LNCaP clone FGC (cell line): ENCODE measurements at regions not wholly inside any gene's neighbourhood (a gene's known extent, or its start where the extent isn't known, plus 50 kb on each side); places are given as distances from the start of the nearest gene placed in this dataset.

Experiments
- DNase-seq: peaks from one replicate; pipeline ENCODE4 v3.0.0-alpha.2; 2011; ENCODE audit warnings: low read depth
- H3K4me3 ChIP-seq: 2 replicates; pipeline ENCODE4 v1.5.1; 2011; ENCODE audit warnings: mild to moderate bottlenecking, low read depth, low read length, control low read depth
- CTCF ChIP-seq: IDR thresholded peaks from 2 replicates; pipeline ENCODE4 v1.5.1; 2012; ENCODE audit warnings: mild to moderate bottlenecking; ENCODE audit not compliant: control insufficient read depth, insufficient read depth; ENCODE audit errors: extremely low read depth

DNA sequence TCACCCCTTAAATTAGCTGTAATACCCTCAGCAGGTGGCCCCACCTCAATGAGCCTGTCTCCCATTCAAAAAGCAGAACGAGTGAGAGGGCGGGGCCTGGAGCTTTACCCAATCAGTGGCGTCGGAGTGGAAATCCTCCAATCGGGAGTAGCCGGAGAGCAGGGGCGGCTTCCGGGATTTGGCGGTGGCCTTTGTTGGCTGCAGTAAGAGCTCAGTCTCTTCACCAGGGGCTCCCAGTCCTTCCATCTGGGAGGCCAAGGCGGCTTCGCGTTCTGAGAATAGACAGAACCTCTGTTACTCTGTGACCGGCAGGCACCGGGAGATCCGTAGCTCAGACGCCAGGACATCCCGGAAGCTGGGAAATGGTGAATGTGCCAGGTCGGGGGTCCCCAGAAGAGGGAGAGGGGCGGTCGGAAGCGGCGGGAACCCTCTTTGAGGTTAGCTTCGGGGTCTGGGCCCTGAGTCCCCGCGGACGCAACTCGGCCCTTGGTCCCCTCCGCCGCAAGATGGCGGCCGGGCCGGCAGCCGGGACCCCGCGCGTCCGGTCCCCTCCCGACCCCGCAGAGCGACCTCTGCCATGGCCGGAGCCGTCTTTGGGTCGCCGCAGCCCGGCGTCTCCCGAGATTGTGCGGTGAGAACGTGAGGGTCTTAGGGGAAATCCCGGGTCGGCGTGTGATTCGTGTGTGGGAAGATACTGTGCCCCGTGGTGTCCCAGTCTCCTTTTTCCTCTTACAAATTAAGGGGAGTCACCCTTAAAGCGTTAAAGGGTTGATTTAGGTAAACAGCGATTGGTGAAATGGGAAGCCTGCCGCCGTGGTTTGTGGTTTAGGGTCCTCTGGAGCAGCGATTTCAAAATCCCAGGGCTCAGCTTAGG lies 160.3 kb upstream of the ZNF267 start:
- DNase-seq, result peak; percentile 78
- no peak for TF ChIP-seq CTCF
- peak overlapping the region; percentile 90 for H3K4me3 ChIP-seq

GRCh38 chr16:31713945-31714902 lies 159.4 kb upstream of the ZNF267 start:
- H3K4me3 ChIP-seq, result peak overlapping the region; percentile 90
- DNase-seq, result peak; percentile 41
- peak; percentile 10; the same call in 1 of the 2 replicates for TF ChIP-seq CTCF

GRCh38 chr16:31714903-31715504 lies 158.6 kb upstream of the ZNF267 start:
- no peak for DNase-seq
- H3K4me3 ChIP-seq, result peak overlapping the region; percentile 90; the same call in 1 of the 2 replicates

DNA sequence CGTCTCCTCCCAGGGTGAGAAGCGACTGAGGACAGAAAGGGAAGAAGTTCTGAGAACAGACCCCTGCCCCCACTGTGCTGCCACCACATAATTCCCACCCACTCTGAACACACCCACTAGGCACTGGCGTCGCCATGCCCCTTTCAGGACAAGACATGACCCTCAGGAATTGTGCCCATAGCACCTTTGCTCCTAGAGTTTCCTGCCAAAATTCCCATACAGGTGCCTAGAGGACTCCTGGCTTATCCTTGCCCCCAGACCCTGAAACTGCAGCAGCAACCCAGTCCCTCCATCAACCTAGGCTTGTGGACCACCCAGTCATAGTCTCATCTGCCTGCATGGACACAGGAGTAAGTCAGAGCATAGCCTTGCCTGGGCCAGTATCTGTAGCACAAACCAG lies 157.7 kb upstream of the ZNF267 start:
- TF ChIP-seq CTCF, result no peak
- H3K4me3 ChIP-seq, result no peak overlapping the region
- no peak for DNase-seq

More at GRCh38 chr16:31714903-31715504, 158.6 kb upstream of the ZNF267 start:
- no peak for TF ChIP-seq CTCF

DNA sequence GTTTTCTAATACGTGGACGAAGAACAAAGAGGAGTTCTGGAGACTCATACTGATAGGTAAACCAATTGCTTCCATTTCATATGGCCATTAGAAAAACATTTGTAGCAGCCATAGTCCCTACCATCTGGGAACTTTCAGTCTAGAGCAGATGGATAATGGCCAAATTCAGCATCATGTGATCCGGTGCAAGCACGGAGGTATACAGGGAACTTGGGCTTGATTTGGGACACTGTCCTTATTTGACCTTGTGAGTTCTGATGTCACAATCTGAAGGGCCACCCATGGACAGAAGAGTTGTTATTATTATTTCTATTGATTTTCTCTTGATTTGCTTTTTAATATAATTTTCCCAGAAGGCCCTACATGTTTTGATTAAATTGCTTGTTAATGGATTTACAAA lies 154.6 kb upstream of the ZNF267 start:
- no peak for TF ChIP-seq CTCF
- peak; percentile 14 for DNase-seq
- H3K4me3 ChIP-seq, result no peak overlapping the region

GRCh38 chr16:31727553-31727952 lies 146.1 kb upstream of the ZNF267 start:
- no peak overlapping the region for H3K4me3 ChIP-seq
- no peak for TF ChIP-seq CTCF
- DNase-seq, result no peak
